Mesenchymal stem cell (in vitro differentiated cells and primary cell): ENCODE measurements at regions not wholly inside any gene's neighbourhood (a gene's known extent, or its start where the extent isn't known, plus 50 kb on each side); places are given as distances from the start of the nearest gene placed in this dataset.
"Not testable (repeated sequence)": the region's sequence is repeated elsewhere in the genome, so short reads cannot be mapped to it uniquely, and the experiment has no call there.

Experiments
- DNase-seq: peaks from one replicate; pipeline ENCODE4 v3.0.0-alpha.2; 2013
- H2AFZ ChIP-seq: one replicate; pipeline ENCODE4 v1.6.1; 2013; ENCODE audit warnings: low read depth, mild to moderate bottlenecking, control low read depth, inconsistent platforms, low read length, moderate library complexity
- H2AK5ac ChIP-seq: 2 replicates; pipeline ENCODE4 v1.6.1; 2013; ENCODE audit warnings: low read length, moderate library complexity, mild to moderate bottlenecking, inconsistent platforms; ENCODE audit not compliant: severe bottlenecking
- H2BK120ac ChIP-seq: one replicate; pipeline ENCODE4 v1.6.1; 2013; ENCODE audit warnings: low read depth, mild to moderate bottlenecking, inconsistent platforms, low read length, moderate library complexity
- H2BK12ac ChIP-seq, 2 experiments: one replicate each; pipeline ENCODE4 v1.6.1; 2013; ENCODE audit warnings: inconsistent platforms in 2 of 2, low read length in 2 of 2, mild to moderate bottlenecking in 2 of 2, moderate library complexity in 2 of 2, control low read depth in 1 of 2
- H2BK15ac ChIP-seq: one replicate; pipeline ENCODE4 v1.6.1; 2013; ENCODE audit warnings: mild to moderate bottlenecking, low read depth, inconsistent platforms; ENCODE audit not compliant: poor library complexity, severe bottlenecking
- H2BK5ac ChIP-seq: 2 replicates; pipeline ENCODE4 v1.6.1; 2013; ENCODE audit warnings: low read depth, mild to moderate bottlenecking, low read length, control low read depth, inconsistent platforms; ENCODE audit not compliant: poor library complexity, severe bottlenecking
- H3K14ac ChIP-seq, 2 experiments: one replicate each; pipeline ENCODE4 v1.6.1; 2013; ENCODE audit warnings: inconsistent platforms in 2 of 2, low read length in 2 of 2, control low read depth in 1 of 2, mild to moderate bottlenecking in 1 of 2, moderate library complexity in 1 of 2
- H3K18ac ChIP-seq, 2 experiments: one replicate each; pipeline ENCODE4 v1.6.1; 2013; ENCODE audit warnings: inconsistent platforms in 2 of 2, low read length in 2 of 2, control low read depth in 1 of 2, low read depth in 1 of 2, mild to moderate bottlenecking in 1 of 2
- H3K23ac ChIP-seq, 2 experiments: one replicate each; pipeline ENCODE4 v1.6.1; 2013; ENCODE audit warnings: inconsistent platforms in 2 of 2, low read length in 2 of 2, mild to moderate bottlenecking in 2 of 2, moderate library complexity in 2 of 2, control low read depth in 1 of 2
- H3K27ac ChIP-seq: 2 replicates; pipeline ENCODE4 v1.5.1; 2013; ENCODE audit warnings: mild to moderate bottlenecking, moderate library complexity, low read length, control low read depth, inconsistent platforms; ENCODE audit not compliant: poor library complexity, severe bottlenecking
- H3K27me3 ChIP-seq, 2 experiments: 2 replicates each; pipeline versions ENCODE4 v1.6.1 to v1.7.0; 2013; ENCODE audit warnings: low read length in 2 of 2, mild to moderate bottlenecking in 2 of 2, moderate library complexity in 2 of 2, control low read depth in 1 of 2, inconsistent platforms in 1 of 2; ENCODE audit not compliant: control insufficient read depth in 1 of 2, insufficient read depth in 1 of 2
- H3K36me3 ChIP-seq, 2 experiments: 2 replicates each; pipeline versions ENCODE4 v1.6.1 to v1.7.0; 2013; ENCODE audit warnings: low read length in 2 of 2, control low read depth in 1 of 2, inconsistent platforms in 1 of 2, low read depth in 1 of 2, mild to moderate bottlenecking in 1 of 2; ENCODE audit not compliant: insufficient read depth in 2 of 2, control insufficient read depth in 1 of 2
- H3K4ac ChIP-seq, 2 experiments: one replicate each; pipeline ENCODE4 v1.6.1; 2013; ENCODE audit warnings: inconsistent platforms in 2 of 2, low read length in 2 of 2, mild to moderate bottlenecking in 2 of 2, moderate library complexity in 2 of 2, control low read depth in 1 of 2, low read depth in 1 of 2
- H3K4me1 ChIP-seq: 2 replicates; pipeline ENCODE4 v1.6.1; 2013; ENCODE audit warnings: low read depth, low read length, control low read depth; ENCODE audit not compliant: control insufficient read depth, insufficient read depth
- H3K4me2 ChIP-seq: 2 replicates; pipeline ENCODE4 v1.6.1; 2013; ENCODE audit warnings: low read length, mild to moderate bottlenecking, inconsistent platforms; ENCODE audit not compliant: poor library complexity, severe bottlenecking
- H3K4me3 ChIP-seq, 2 experiments: 2 replicates each; pipeline versions ENCODE4 v1.5.1 to v1.7.0; 2013; ENCODE audit warnings: low read length in 2 of 2, mild to moderate bottlenecking in 2 of 2, control low read depth in 1 of 2, low read depth in 1 of 2; ENCODE audit not compliant: insufficient read depth in 1 of 2
- H3K79me1 ChIP-seq: replicated peaks from 2 replicates; pipeline ENCODE4 v1.6.1; 2013; ENCODE audit warnings: mild to moderate bottlenecking, control low read depth, low read length, inconsistent platforms; ENCODE audit not compliant: poor library complexity, severe bottlenecking
- H3K9ac ChIP-seq: 2 replicates; pipeline ENCODE4 v1.7.0; 2013; ENCODE audit warnings: mild to moderate bottlenecking, low read length, moderate library complexity
- H3K9me3 ChIP-seq: 2 replicates; pipeline ENCODE4 v1.7.0; 2013; ENCODE audit warnings: mild to moderate bottlenecking, low read length; ENCODE audit not compliant: control insufficient read depth
- H4K8ac ChIP-seq: one replicate; pipeline ENCODE4 v1.6.1; 2013; ENCODE audit warnings: inconsistent platforms, mild to moderate bottlenecking, low read length, moderate library complexity
- H4K91ac ChIP-seq: one replicate; pipeline ENCODE4 v1.6.1; 2013; ENCODE audit warnings: mild to moderate bottlenecking, low read length, inconsistent platforms
- WGBS: methylation state at CpG from one replicate; pipeline ENCODE4 v1.1.7; 2013; ENCODE audit warnings: mixed read lengths; 5-methylcytosine and 5-hydroxymethylcytosine counted together

- Histone ChIP-seq H3K27ac (no peak overlapping the region), H3K27me3 (no peaks in the 10 kb centered on the region)
- 92% methylated on average over 1 of the region's 1 CpG for whole genome bisulfite sequencing
Observed at GRCh38 chr6:11885159-11885558, 106.6 kb upstream of the ADTRP start.

GRCh38 chr6:11883471-11883870 lies 104.9 kb upstream of the ADTRP start:
- not testable (repeated sequence) for H3K9me3 ChIP-seq, H3K9ac ChIP-seq, H4K91ac ChIP-seq, H3K27me3 ChIP-seq, H3K36me3 ChIP-seq, H3K4me3 ChIP-seq, DNase-seq, H3K27ac ChIP-seq, H3K4me2 ChIP-seq, H3K23ac ChIP-seq, H2AK5ac ChIP-seq, H2BK5ac ChIP-seq, H2BK120ac ChIP-seq, H3K4ac ChIP-seq, H4K8ac ChIP-seq, H2AFZ ChIP-seq, H3K79me1 ChIP-seq, H3K18ac ChIP-seq, H2BK15ac ChIP-seq, H2BK12ac ChIP-seq, H3K14ac ChIP-seq, H3K4me1 ChIP-seq
- 100% methylated on average over 1 of the region's 2 CpGs for WGBS

More at GRCh38 chr6:11885159-11885558, 106.6 kb upstream of the ADTRP start:
- Histone ChIP-seq H2AFZ (no peak overlapping the region), H3K23ac (no peak overlapping the region), H2BK120ac (no peak overlapping the region), H3K4me1 (no peaks in the 10 kb centered on the region), H4K91ac (no peak overlapping the region), H3K4me3 (no peak overlapping the region), H3K18ac (no peak overlapping the region), H4K8ac (no peak overlapping the region), H2AK5ac (no peak overlapping the region), H3K14ac (no peak overlapping the region), H3K79me1 (no peaks in the 10 kb centered on the region), H3K36me3 (no peaks in the 10 kb centered on the region), H3K4ac (no peak overlapping the region), H2BK5ac (no peak overlapping the region), H3K9me3 (no peaks in the 10 kb centered on the region), H2BK12ac (no peak overlapping the region), H3K4me2 (no peak overlapping the region), H2BK15ac (no peak overlapping the region), H3K9ac (no peak overlapping the region)
- no peak for DNase-seq

- not testable (repeated sequence) for H3K4ac ChIP-seq, H3K14ac ChIP-seq, H4K91ac ChIP-seq, H3K23ac ChIP-seq, H2BK15ac ChIP-seq, H4K8ac ChIP-seq, H2BK5ac ChIP-seq, H3K18ac ChIP-seq, H3K4me2 ChIP-seq, H3K9me3 ChIP-seq, H3K36me3 ChIP-seq, DNase-seq, H2AFZ ChIP-seq, H3K4me3 ChIP-seq, H2BK120ac ChIP-seq, H3K79me1 ChIP-seq, H3K27ac ChIP-seq, H2AK5ac ChIP-seq, H3K4me1 ChIP-seq, H2BK12ac ChIP-seq, H3K27me3 ChIP-seq, H3K9ac ChIP-seq
- WGBS, result 100% methylated on average over 2 of the region's 4 CpGs
Observed at GRCh38 chr6:11880156-11880555, 101.6 kb upstream of the ADTRP start.

GRCh38 chr6:11878735-11879134 lies 100.1 kb upstream of the ADTRP start:
- Histone ChIP-seq H2BK5ac (no peak overlapping the region), H3K4me1 (no peaks in the 10 kb centered on the region), H3K27ac (no peak overlapping the region), H3K18ac (no peak overlapping the region), H2AFZ (no peak overlapping the region), H3K4me3 (no peak overlapping the region), H3K9me3 (no peaks in the 10 kb centered on the region), H3K36me3 (no peaks in the 10 kb centered on the region), H3K9ac (no peak overlapping the region), H4K91ac (no peak overlapping the region), H3K79me1 (no peaks in the 10 kb centered on the region), H3K27me3 (no peaks in the 10 kb centered on the region), H3K4me2 (no peak overlapping the region), H3K23ac (no peak overlapping the region), H4K8ac (no peak overlapping the region), H2BK120ac (no peak overlapping the region), H2AK5ac (no peak overlapping the region), H3K4ac (no peak overlapping the region), H2BK15ac (no peak overlapping the region), H2BK12ac (no peak overlapping the region), H3K14ac (no peak overlapping the region)
- DNase-seq, result no peak
- WGBS, result 98% methylated on average over 3 of the region's 3 CpGs
